ENCODE measurements at regions not wholly inside any gene's neighbourhood (a gene's known extent, or its start where the extent isn't known, plus 50 kb on each side); places are given as distances from the start of the nearest gene placed in this dataset.

DNA sequence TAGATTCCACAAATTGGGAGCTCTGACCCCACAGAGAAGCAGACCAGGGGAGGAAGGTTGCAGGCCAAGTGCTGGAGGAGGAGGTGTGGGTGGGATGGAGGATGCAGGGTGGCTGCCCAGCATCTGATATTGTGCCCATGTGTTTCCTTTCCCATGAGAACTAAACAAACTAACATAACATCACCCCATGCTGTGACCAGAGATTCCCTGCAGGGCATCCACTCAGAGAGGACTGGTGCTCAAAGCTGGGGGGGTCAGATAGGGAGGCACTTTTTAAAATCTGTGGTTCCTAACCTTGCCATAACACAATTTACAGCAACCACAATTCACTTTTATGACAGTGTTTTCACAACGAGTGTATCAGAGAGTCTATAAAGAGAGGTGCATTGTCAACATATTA is 1277.6 kb downstream of the AACS start:
- TF ChIP-seq, protein P1, sequence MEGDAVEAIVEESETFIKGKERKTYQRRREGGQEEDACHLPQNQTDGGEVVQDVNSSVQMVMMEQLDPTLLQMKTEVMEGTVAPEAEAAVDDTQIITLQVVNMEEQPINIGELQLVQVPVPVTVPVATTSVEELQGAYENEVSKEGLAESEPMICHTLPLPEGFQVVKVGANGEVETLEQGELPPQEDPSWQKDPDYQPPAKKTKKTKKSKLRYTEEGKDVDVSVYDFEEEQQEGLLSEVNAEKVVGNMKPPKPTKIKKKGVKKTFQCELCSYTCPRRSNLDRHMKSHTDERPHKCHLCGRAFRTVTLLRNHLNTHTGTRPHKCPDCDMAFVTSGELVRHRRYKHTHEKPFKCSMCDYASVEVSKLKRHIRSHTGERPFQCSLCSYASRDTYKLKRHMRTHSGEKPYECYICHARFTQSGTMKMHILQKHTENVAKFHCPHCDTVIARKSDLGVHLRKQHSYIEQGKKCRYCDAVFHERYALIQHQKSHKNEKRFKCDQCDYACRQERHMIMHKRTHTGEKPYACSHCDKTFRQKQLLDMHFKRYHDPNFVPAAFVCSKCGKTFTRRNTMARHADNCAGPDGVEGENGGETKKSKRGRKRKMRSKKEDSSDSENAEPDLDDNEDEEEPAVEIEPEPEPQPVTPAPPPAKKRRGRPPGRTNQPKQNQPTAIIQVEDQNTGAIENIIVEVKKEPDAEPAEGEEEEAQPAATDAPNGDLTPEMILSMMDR (IDR thresholded peaks at IDR 0.05) = no peak
- TF ChIP-seq POLR2A (IDR thresholded peaks at IDR 0.05) = no peak
- H3K4me1 ChIP-seq = no peaks in the 10 kb centered on the region

DNA sequence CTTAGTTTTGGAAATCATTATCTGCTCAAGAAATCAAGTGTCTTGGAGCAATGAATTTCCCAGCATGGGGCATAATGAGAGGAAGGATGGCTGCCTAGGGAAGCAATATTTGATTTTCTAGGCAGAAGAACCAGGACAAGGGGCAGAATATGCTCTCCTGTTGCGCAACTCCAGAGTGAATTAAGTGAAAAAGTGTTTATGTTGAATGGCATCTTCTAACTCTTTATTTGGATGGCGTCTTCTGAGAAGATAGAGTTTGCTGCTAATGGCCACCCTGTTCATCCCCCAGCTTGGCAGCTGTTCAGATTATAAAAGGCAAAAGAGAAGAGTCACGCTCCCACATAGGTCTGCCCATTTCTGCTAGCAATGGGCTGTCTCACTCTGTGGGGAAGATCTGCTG is 1278.1 kb downstream of the AACS start:
- TF ChIP-seq POLR2A (IDR thresholded peaks at IDR 0.05) = no peak
- TF ChIP-seq, protein P1 (IDR thresholded peaks at IDR 0.05) = no peak
- no peaks in the 10 kb centered on the region for H3K27me3 ChIP-seq
- H3K9me3 ChIP-seq = peaks cover 0 to 3% (median 0%) of the 10 kb centered on the region in 4 donors
- DNase-seq = no peak
- no peak overlapping the region for H3K4me3 ChIP-seq
- H3K4me1 ChIP-seq = no peaks in the 10 kb centered on the region
- H3K27ac ChIP-seq = no peak overlapping the region
- H3K36me3 ChIP-seq = no peaks in the 10 kb centered on the region

More for the DNA sequence above, 1277.6 kb downstream of the AACS start:
- peaks cover 0 to 3% (median 0%) of the 10 kb centered on the region in 4 donors for H3K9me3 ChIP-seq
- H3K36me3 ChIP-seq = no peaks in the 10 kb centered on the region
- H3K27ac ChIP-seq = no peak overlapping the region
- H3K27me3 ChIP-seq = no peaks in the 10 kb centered on the region
- DNase-seq = no peak
- no peak overlapping the region for H3K4me3 ChIP-seq

DNA sequence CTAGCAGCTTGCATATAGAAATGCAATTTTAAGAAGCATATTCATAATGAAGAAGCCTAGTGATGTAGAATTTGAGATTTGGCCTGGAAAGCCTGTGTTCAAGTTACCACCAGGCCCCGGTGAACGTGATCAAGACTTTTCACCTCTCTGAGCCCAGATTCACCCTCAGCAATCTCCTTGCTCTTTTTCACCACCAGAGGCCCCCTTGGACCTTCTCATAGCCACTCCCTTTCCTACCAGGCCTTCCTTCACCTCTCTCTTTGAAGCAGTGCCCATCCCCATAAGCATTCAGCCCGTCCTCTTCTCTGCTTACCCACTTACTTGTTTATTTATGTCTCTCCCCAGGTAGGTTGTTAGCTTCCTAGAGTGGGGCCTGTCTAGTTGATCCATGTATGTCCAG is 1280.9 kb downstream of the AACS start:
- no peak for DNase-seq
- Histone ChIP-seq H3K4me1 (no peaks in the 10 kb centered on the region), H3K9me3 (no peaks in the 10 kb centered on the region), H3K27ac (no peak overlapping the region), H3K36me3 (no peaks in the 10 kb centered on the region), H3K4me3 (no peak overlapping the region), H3K27me3 (no peaks in the 10 kb centered on the region)
- no peak for TF ChIP-seq POLR2A (IDR thresholded peaks at IDR 0.05)
- TF ChIP-seq, protein P1 (IDR thresholded peaks at IDR 0.05) = no peak

DNA sequence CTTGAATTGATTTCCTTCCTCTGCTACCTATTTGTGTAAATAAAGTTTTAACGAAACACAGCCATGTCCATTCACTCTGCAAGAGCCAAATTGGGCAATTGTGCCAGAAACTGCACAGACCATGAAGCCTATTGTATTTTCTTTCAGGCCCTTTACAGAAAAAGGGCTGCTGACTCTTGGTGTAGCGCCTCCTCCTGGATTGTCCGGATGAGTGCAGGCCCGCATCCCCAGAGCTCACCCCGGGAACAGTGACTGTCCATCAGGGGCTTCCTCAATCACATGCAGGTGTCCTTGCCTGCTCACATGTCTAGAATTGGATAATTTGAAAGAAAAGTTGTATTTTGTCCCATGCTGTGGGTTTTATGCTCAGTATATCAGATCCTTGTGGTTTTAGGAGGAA is 1282.2 kb downstream of the AACS start:
- no peaks in the 10 kb centered on the region for H3K9me3 ChIP-seq
- no peak overlapping the region for H3K4me3 ChIP-seq
- TF ChIP-seq POLR2A (IDR thresholded peaks at IDR 0.05) = no peak
- TF ChIP-seq, protein P1 (IDR thresholded peaks at IDR 0.05) = no peak
- H3K36me3 ChIP-seq = no peaks in the 10 kb centered on the region
- H3K27ac ChIP-seq = no peak overlapping the region
- no peaks in the 10 kb centered on the region for H3K27me3 ChIP-seq
- no peaks in the 10 kb centered on the region for H3K4me1 ChIP-seq
- DNase-seq = no peak

DNA sequence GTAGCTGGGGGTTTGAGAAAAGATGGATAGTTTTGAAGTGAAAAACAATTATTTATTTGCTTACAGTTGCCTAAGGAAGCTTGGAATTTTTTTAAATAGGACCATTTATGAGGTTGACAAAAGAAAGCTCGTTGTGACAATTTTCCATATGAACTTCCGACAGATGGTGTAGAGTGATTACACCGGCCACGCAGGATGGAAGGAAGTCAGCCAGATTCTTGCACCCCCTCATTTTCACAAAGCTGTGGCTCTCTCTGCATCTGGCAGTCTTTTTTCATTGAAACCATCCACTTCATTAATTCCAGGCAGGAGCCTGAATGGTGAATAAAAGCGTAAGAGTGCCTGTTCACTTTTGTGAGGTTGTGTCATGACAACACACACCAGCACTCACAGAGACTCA is 1284.1 kb downstream of the AACS start:
- H3K36me3 ChIP-seq = no peaks in the 10 kb centered on the region
- no peaks in the 10 kb centered on the region for H3K4me1 ChIP-seq
- TF ChIP-seq POLR2A (IDR thresholded peaks at IDR 0.05) = no peak
- TF ChIP-seq, protein P1 (IDR thresholded peaks at IDR 0.05) = no peak
- H3K27ac ChIP-seq = no peak overlapping the region
- DNase-seq = no peak
- H3K4me3 ChIP-seq = no peak overlapping the region
- no peaks in the 10 kb centered on the region for H3K27me3 ChIP-seq
- H3K9me3 ChIP-seq = no peaks in the 10 kb centered on the region

DNA sequence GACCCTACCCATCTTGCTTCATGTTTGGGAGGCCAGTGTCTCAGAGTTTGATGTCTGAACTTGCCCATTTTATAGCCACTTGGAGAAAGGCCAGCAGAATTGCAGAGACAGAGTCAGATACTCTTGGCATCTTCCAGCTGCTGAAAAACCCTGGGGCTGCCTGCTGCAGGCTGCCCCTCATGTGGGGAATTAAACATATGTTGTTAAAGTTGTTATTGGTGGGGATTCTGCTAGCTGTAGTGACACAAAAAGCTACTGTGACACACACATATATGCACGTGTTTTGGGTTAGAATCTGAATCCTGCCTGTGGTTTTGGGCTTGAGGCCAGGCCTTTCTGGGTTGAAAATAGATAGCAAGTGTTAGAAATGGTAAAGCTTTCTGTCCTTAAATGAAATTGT is 1288.4 kb downstream of the AACS start:
- DNase-seq = no peak
- no peaks in the 10 kb centered on the region for H3K4me1 ChIP-seq
- no peak overlapping the region for H3K4me3 ChIP-seq
- H3K9me3 ChIP-seq = no peaks in the 10 kb centered on the region
- H3K27ac ChIP-seq = no peak overlapping the region
- H3K27me3 ChIP-seq = no peaks in the 10 kb centered on the region
- no peak for TF ChIP-seq POLR2A (IDR thresholded peaks at IDR 0.05)
- TF ChIP-seq, protein P1 (IDR thresholded peaks at IDR 0.05) = no peak
- no peaks in the 10 kb centered on the region for H3K36me3 ChIP-seq
